WERI-Rb-1 (cell line): ENCODE measurements at regions not wholly inside any gene's neighbourhood (a gene's known extent, or its start where the extent isn't known, plus 50 kb on each side); places are given as distances from the start of the nearest gene placed in this dataset.
A peak's percentile ranks its signal among the peaks of the same experiment; 100 is the strongest.

Experiments
- DNase-seq: peaks from one replicate; pipeline ENCODE4 v3.0.0-alpha.2; 2020
- H3K27ac ChIP-seq: fragments of 250-450 bp; sonication (Bioruptor Pico); 2 replicates; pipeline ENCODE4 v1.5.1; 2020; ENCODE audit warnings: mild to moderate bottlenecking, moderate library complexity
- H3K27me3 ChIP-seq: fragments of 250-450 bp; sonication (Bioruptor Pico); 2 replicates; pipeline ENCODE4 v1.5.1; 2021; ENCODE audit warnings: mild to moderate bottlenecking, low read depth, moderate library complexity; ENCODE audit not compliant: insufficient read depth, severe bottlenecking
- H3K36me3 ChIP-seq: fragments of 250-450 bp; sonication (Bioruptor Pico); 2 replicates; pipeline ENCODE4 v1.5.1; 2020; ENCODE audit warnings: mild to moderate bottlenecking, moderate library complexity
- H3K4me3 ChIP-seq: 2 replicates; pipeline ENCODE4 v1.5.1; 2011; ENCODE audit warnings: low read depth, mild to moderate bottlenecking, control low read depth, low read length
- H3K9me3 ChIP-seq: fragments of 250-450 bp; sonication (Bioruptor Pico); 2 replicates; pipeline ENCODE4 v1.5.1; 2021; ENCODE audit warnings: mild to moderate bottlenecking, moderate library complexity; ENCODE audit not compliant: severe bottlenecking
- TF ChIP-seq, protein P1 (sequence below): IDR thresholded peaks from 2 replicates; pipeline ENCODE4 v1.5.1; 2011; ENCODE audit warnings: low read depth, mild to moderate bottlenecking, control low read depth, inconsistent platforms, low read length

- Histone ChIP-seq H3K4me3 (no peak overlapping the region), H3K27me3 (no peaks in the 10 kb centered on the region), H3K36me3 (no peaks in the 10 kb centered on the region), H3K9me3 (peaks cover 8% of the 10 kb centered on the region), H3K27ac (peak overlapping the region; percentile 16; the same call in 1 of the 2 replicates)
- peak; percentile 30 for DNase-seq
- TF ChIP-seq, protein P1, sequence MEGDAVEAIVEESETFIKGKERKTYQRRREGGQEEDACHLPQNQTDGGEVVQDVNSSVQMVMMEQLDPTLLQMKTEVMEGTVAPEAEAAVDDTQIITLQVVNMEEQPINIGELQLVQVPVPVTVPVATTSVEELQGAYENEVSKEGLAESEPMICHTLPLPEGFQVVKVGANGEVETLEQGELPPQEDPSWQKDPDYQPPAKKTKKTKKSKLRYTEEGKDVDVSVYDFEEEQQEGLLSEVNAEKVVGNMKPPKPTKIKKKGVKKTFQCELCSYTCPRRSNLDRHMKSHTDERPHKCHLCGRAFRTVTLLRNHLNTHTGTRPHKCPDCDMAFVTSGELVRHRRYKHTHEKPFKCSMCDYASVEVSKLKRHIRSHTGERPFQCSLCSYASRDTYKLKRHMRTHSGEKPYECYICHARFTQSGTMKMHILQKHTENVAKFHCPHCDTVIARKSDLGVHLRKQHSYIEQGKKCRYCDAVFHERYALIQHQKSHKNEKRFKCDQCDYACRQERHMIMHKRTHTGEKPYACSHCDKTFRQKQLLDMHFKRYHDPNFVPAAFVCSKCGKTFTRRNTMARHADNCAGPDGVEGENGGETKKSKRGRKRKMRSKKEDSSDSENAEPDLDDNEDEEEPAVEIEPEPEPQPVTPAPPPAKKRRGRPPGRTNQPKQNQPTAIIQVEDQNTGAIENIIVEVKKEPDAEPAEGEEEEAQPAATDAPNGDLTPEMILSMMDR, result no peak
These were observed 452.4 kb downstream of the BCOR start for GRCh38 chrX:39645178-39645895.

GRCh38 chrX:39648548-39649254 is 449.1 kb downstream of the BCOR start:
- Histone ChIP-seq H3K9me3 (peaks cover 6% of the 10 kb centered on the region), H3K4me3 (no peak overlapping the region), H3K36me3 (no peaks in the 10 kb centered on the region), H3K27me3 (no peaks in the 10 kb centered on the region), H3K27ac (no peak overlapping the region)
- DNase-seq, result no peak
- TF ChIP-seq, protein P1, result no peak

GRCh38 chrX:39650768-39651347 is 446.9 kb downstream of the BCOR start:
- H3K27ac ChIP-seq, result no peak overlapping the region
- H3K4me3 ChIP-seq, result no peak overlapping the region
- no peaks in the 10 kb centered on the region for H3K36me3 ChIP-seq
- TF ChIP-seq, protein P1, result no peak
- no peak for DNase-seq
- H3K27me3 ChIP-seq, result no peaks in the 10 kb centered on the region
- peaks cover 6% of the 10 kb centered on the region for H3K9me3 ChIP-seq

DNA sequence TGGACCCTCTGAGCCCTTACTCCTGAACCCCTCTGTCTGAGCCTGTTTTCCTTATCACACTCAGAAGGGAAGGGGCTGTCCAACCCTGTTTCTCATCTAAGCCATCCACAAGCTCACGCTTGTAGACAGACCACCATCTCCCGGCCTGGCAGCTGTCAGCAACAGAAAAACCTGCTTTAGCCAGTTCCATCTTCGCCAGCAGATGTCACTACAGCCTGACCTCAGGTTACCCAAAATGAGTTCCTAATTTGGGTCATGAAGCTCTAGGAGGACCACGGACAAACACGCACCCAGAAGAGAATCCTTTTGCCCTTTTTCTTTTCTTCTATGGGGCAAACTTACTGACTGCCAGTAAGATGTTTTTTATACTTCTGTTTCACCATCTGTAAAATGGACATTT is 445.4 kb downstream of the BCOR start:
- H3K27me3 ChIP-seq, result no peaks in the 10 kb centered on the region
- no peaks in the 10 kb centered on the region for H3K36me3 ChIP-seq
- H3K4me3 ChIP-seq, result no peak overlapping the region
- H3K9me3 ChIP-seq, result no peaks in the 10 kb centered on the region
- TF ChIP-seq, protein P1, result peak; percentile 49; the same call in 1 of the 2 replicates
- no peak overlapping the region for H3K27ac ChIP-seq
- DNase-seq, result no peak

DNA sequence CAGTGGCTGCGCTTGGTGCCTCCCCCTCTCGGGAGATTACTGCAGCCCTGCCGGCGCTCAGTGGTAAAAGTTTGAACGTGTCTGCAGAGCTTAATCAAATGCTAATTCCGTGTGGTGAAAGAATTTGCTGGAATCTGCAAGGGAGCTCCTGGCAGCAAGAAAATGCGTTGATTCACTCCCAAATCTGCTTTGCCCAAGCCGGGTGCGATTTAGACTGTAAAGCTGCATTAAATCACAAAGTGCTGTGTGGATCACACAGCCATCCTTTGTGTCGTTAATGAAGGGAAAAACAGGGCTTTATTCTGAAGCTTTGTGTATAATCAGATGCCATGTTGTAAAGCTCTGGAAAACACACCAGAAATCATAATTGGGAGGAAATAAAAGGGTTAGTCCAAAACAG is 444.1 kb downstream of the BCOR start:
- Histone ChIP-seq H3K36me3 (no peaks in the 10 kb centered on the region), H3K27me3 (no peaks in the 10 kb centered on the region), H3K27ac (peak overlapping the region; percentile 81), H3K4me3 (peak overlapping the region; percentile 27), H3K9me3 (no peaks in the 10 kb centered on the region)
- TF ChIP-seq, protein P1, result 0 out of 2 replicates have a peak, but pooled peaks have one; percentile 4
- DNase-seq, result peak; percentile 66
